SIG-M5 treated with dmso at 0.1 percent for 504 hours (cell line): ENCODE measurements at regions not wholly inside any gene's neighbourhood (a gene's known extent, or its start where the extent isn't known, plus 50 kb on each side); places are given as distances from the start of the nearest gene placed in this dataset.

Experiments
- DNase-seq: peaks from one replicate; lab custom pipeline; 2025; ENCODE audit not compliant: unreplicated experiment; lab: John Stamatoyannopoulos, UW

- DNase-seq: no peak
Measured at GRCh38 chr15:69962561-69962960, 135.2 kb downstream of the TLE3 start.

- DNase-seq: no peak
Measured at GRCh38 chr15:69963385-69963784, 134.3 kb downstream of the TLE3 start.

GRCh38 chr15:69971771-69972170 lies 125.9 kb downstream of the TLE3 start:
- DNase-seq: no peak

GRCh38 chr15:69972436-69972835 lies 125.3 kb downstream of the TLE3 start:
- no peak for DNase-seq

- DNase-seq: peak; percentile 50
Measured at GRCh38 chr15:69973102-69973714, 124.5 kb downstream of the TLE3 start.

- no peak for DNase-seq
Measured at GRCh38 chr15:69973880-69974279, 123.8 kb downstream of the TLE3 start.

- no peak for DNase-seq
Measured at GRCh38 chr15:69974321-69974720, 123.4 kb downstream of the TLE3 start.

GRCh38 chr15:69976366-69976994 lies 121.2 kb downstream of the TLE3 start:
- peak; percentile 29 for DNase-seq

- DNase-seq: no peak
Measured at GRCh38 chr15:69978603-69979002, 119.1 kb downstream of the TLE3 start.

- no peak for DNase-seq
Measured at GRCh38 chr15:69979262-69979661, 118.5 kb downstream of the TLE3 start.

- DNase-seq: no peak
Measured at GRCh38 chr15:69979783-69980182, 117.9 kb downstream of the TLE3 start.

- DNase-seq: no peak
Measured at GRCh38 chr15:69980341-69981059, 117.2 kb downstream of the TLE3 start.

GRCh38 chr15:69982037-69982436 lies 115.7 kb downstream of the TLE3 start:
- no peak for DNase-seq

GRCh38 chr15:69983696-69984265 lies 113.9 kb downstream of the TLE3 start:
- DNase-seq: no peak

GRCh38 chr15:69987492-69988489 lies 109.9 kb downstream of the TLE3 start:
- DNase-seq: no peak

- DNase-seq: no peak
Measured at GRCh38 chr15:69988541-69989225, 109.0 kb downstream of the TLE3 start.

GRCh38 chr15:69990566-69991421 lies 106.9 kb downstream of the TLE3 start:
- DNase-seq: no peak

- no peak for DNase-seq
Measured at GRCh38 chr15:69991551-69991980, 106.2 kb downstream of the TLE3 start.

- DNase-seq: no peak
Measured at GRCh38 chr15:69992348-69992747, 105.4 kb downstream of the TLE3 start.
